K562 (cell line): ENCODE measurements at regions not wholly inside any gene's neighbourhood (a gene's known extent, or its start where the extent isn't known, plus 50 kb on each side); places are given as distances from the start of the nearest gene placed in this dataset.

Source experiments
- CREBBP ChIP-seq: IDR thresholded peaks from one replicate; pipeline ENCODE4 v1.6.1; 2012; ENCODE audit warnings: low read depth, mild to moderate bottlenecking, control low read depth, inconsistent platforms, low read length
- POLR3A ChIP-seq: IDR thresholded peaks from 2 replicates; pipeline ENCODE4 v1.6.1; 2011; ENCODE audit warnings: borderline replicate concordance, mild to moderate bottlenecking, moderate library complexity; ENCODE audit not compliant: insufficient read length, insufficient read depth; ENCODE audit errors: extremely low read depth
- TF ChIP-seq, protein P1 (sequence below), 2 experiments: IDR thresholded peaks in 1 of 2; conservative IDR thresholded peaks in 1 of 2; 2 replicates each; pipeline ENCODE4 v1.6.1; 2016; ENCODE audit warnings: low read depth in 2 of 2, mild to moderate bottlenecking in 1 of 2, missing compliant biosample characterization in 1 of 2, missing genetic modification characterization in 1 of 2, moderate library complexity in 1 of 2
- TF ChIP-seq, protein P2 (sequence below): fragments of 450-650 bp; formaldehyde crosslinking; IDR thresholded peaks from 2 replicates; pipeline ENCODE4 v1.4.0; 2020; ENCODE audit warnings: mild to moderate bottlenecking
- TF ChIP-seq, protein P3 (sequence below): fragments of 450-650 bp; formaldehyde crosslinking; IDR thresholded peaks from 2 replicates; pipeline ENCODE4 v1.4.0; 2020; ENCODE audit warnings: mild to moderate bottlenecking, moderate library complexity

DNA sequence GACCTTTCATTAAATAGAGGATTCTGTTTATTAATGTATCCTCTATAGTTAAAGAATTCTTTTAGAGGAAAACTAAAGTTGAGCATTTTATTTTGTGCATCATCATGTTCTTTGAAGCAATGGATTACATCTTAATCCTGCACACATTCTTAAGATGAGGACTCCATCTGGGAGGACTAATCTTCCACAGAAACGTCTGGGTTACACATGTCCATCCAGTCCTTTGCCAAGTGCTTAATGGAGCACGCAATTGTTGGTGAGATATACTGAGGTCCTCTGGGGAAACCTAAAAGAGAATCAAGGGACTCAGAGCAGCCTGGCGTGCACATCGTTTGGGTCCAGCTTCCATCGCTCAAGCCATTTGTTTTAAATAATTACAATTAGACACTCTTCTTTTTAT, 115.1 kb upstream of the SFRP2 start (continued):
- TF ChIP-seq, protein P1, sequence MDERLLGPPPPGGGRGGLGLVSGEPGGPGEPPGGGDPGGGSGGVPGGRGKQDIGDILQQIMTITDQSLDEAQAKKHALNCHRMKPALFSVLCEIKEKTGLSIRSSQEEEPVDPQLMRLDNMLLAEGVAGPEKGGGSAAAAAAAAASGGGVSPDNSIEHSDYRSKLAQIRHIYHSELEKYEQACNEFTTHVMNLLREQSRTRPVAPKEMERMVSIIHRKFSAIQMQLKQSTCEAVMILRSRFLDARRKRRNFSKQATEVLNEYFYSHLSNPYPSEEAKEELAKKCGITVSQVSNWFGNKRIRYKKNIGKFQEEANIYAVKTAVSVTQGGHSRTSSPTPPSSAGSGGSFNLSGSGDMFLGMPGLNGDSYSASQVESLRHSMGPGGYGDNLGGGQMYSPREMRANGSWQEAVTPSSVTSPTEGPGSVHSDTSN (CRISPR knock-in tag; IDR thresholded peaks at IDR 0.05; ENCODE audit: low read depth) = no peak
- TF ChIP-seq, protein P1 (tag; conservative IDR thresholded peaks at IDR 0.05; ENCODE audit: low read depth) = no peak
- TF ChIP-seq, protein P2, sequence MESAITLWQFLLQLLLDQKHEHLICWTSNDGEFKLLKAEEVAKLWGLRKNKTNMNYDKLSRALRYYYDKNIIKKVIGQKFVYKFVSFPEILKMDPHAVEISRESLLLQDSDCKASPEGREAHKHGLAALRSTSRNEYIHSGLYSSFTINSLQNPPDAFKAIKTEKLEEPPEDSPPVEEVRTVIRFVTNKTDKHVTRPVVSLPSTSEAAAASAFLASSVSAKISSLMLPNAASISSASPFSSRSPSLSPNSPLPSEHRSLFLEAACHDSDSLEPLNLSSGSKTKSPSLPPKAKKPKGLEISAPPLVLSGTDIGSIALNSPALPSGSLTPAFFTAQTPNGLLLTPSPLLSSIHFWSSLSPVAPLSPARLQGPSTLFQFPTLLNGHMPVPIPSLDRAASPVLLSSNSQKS (CRISPR knock-in tag) = no peak
- TF ChIP-seq, protein P3, sequence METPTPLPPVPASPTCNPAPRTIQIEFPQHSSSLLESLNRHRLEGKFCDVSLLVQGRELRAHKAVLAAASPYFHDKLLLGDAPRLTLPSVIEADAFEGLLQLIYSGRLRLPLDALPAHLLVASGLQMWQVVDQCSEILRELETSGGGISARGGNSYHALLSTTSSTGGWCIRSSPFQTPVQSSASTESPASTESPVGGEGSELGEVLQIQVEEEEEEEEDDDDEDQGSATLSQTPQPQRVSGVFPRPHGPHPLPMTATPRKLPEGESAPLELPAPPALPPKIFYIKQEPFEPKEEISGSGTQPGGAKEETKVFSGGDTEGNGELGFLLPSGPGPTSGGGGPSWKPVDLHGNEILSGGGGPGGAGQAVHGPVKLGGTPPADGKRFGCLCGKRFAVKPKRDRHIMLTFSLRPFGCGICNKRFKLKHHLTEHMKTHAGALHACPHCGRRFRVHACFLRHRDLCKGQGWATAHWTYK (CRISPR knock-in tag) = no peak
- TF ChIP-seq POLR3A (no peak), CREBBP (no peak)
